Mucosa of descending colon (tissue), 3 donors: ENCODE measurements at regions not wholly inside any gene's neighbourhood (a gene's known extent, or its start where the extent isn't known, plus 50 kb on each side); places are given as distances from the start of the nearest gene placed in this dataset.

Experiments used
- ATAC-seq: fragments of 200-7000 bp; cut with Tn5 transposase; one replicate; pipeline ENCODE4 v1.9.1; 2020; ENCODE audit warnings: mild to moderate bottlenecking, moderate library complexity
- DNase-seq, 3 donors: peaks; one replicate each; pipeline ENCODE4 v3.0.0-alpha.2; 2020
- H3K36me3 ChIP-seq: fragments of 200-600 bp; one replicate; pipeline ENCODE4 v1.8.0; 2021; ENCODE audit warnings: low read depth, mild to moderate bottlenecking
- H3K4me1 ChIP-seq: fragments of 200-600 bp; one replicate; pipeline ENCODE4 v1.8.0; 2021; ENCODE audit warnings: low read depth, mild to moderate bottlenecking
- H3K4me3 ChIP-seq: fragments of 200-600 bp; one replicate; pipeline ENCODE4 v1.8.0; 2021; ENCODE audit warnings: mild to moderate bottlenecking
- H3K9me3 ChIP-seq: fragments of 200-600 bp; one replicate; pipeline ENCODE4 v1.8.0; 2021; ENCODE audit warnings: mild to moderate bottlenecking
- intact Hi-C, 2 donors: fragments of 100-400 bp; cut with DNase I in 1 of 2; cut with micrococcal nuclease in 1 of 2; formaldehyde crosslinking; loops; one replicate each; pipeline versions ENCODE4 v1.11.0 to v1.11.1; 2022; cut with DNase I, micrococcal nuclease
- TF ChIP-seq, protein P1 (sequence below): fragments of 200-600 bp; IDR thresholded peaks from one replicate; pipeline ENCODE4 v1.8.0; 2022; ENCODE audit warnings: antibody characterized with exemption, mild to moderate bottlenecking
- donor health status: DM: no; HTN: no; CAD: no; lungs with moderate emphysema.
- donor health status: DM: no; HTN: no; CAD: no.
- donor health status: DM: no; HTN: yes; CAD: no.

- TF ChIP-seq, protein P1, sequence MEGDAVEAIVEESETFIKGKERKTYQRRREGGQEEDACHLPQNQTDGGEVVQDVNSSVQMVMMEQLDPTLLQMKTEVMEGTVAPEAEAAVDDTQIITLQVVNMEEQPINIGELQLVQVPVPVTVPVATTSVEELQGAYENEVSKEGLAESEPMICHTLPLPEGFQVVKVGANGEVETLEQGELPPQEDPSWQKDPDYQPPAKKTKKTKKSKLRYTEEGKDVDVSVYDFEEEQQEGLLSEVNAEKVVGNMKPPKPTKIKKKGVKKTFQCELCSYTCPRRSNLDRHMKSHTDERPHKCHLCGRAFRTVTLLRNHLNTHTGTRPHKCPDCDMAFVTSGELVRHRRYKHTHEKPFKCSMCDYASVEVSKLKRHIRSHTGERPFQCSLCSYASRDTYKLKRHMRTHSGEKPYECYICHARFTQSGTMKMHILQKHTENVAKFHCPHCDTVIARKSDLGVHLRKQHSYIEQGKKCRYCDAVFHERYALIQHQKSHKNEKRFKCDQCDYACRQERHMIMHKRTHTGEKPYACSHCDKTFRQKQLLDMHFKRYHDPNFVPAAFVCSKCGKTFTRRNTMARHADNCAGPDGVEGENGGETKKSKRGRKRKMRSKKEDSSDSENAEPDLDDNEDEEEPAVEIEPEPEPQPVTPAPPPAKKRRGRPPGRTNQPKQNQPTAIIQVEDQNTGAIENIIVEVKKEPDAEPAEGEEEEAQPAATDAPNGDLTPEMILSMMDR, result no peak
- intact Hi-C loops, result no loop called here
- DNase-seq, result no peak
Observed at GRCh38 chr12:13924286-13924685, 57.1 kb downstream of the GRIN2B start.

GRCh38 chr12:13918897-13919296 lies 62.5 kb downstream of the GRIN2B start:
- Histone ChIP-seq H3K9me3 (no peaks in the 10 kb centered on the region), H3K36me3 (no peaks in the 10 kb centered on the region), H3K4me1 (no peaks in the 10 kb centered on the region), H3K4me3 (no peak overlapping the region)
- intact Hi-C loops, result no loop called here
- TF ChIP-seq, protein P1, result no peak
- ATAC-seq, result no peak
- no peak for DNase-seq

More at GRCh38 chr12:13924286-13924685, 57.1 kb downstream of the GRIN2B start:
- Histone ChIP-seq H3K4me1 (no peaks in the 10 kb centered on the region), H3K9me3 (no peaks in the 10 kb centered on the region), H3K36me3 (no peaks in the 10 kb centered on the region), H3K4me3 (no peak overlapping the region)
- ATAC-seq, result no peak

GRCh38 chr12:13915096-13915495 lies 66.3 kb downstream of the GRIN2B start:
- intact Hi-C loops, result no loop called here
- H3K36me3 ChIP-seq, result no peaks in the 10 kb centered on the region
- TF ChIP-seq, protein P1, result no peak

DNA sequence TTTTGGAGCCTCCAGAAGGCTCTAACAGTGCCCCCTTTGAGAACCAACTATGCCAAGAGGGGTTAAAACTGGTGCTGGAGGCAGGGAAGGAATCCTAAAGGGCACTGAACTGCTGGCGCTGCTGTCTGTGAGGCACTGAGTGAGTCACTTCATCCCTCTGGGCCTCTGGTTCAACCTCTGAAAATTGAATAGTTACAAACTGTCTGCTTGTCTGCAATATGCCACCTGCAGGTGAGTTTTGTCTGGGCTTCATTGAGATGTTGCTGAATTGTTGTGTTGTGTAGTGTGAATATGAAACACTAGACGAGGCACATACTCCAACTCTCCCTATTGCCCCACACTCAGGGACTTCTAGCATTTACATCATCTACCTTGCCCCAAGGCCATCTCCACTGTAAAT lies 68.0 kb downstream of the GRIN2B start:
- Histone ChIP-seq H3K4me1 (no peaks in the 10 kb centered on the region), H3K36me3 (no peaks in the 10 kb centered on the region), H3K4me3 (no peak overlapping the region), H3K9me3 (no peaks in the 10 kb centered on the region)
- no peak for DNase-seq
- TF ChIP-seq, protein P1, result no peak
- ATAC-seq, result no peak
- intact Hi-C loops, result no loop called here

More at GRCh38 chr12:13915096-13915495, 66.3 kb downstream of the GRIN2B start:
- no peaks in the 10 kb centered on the region for H3K9me3 ChIP-seq
- ATAC-seq (peak; percentile 56), DNase-seq (no peak)
- H3K4me1 ChIP-seq, result no peaks in the 10 kb centered on the region
- H3K4me3 ChIP-seq, result no peak overlapping the region

DNA sequence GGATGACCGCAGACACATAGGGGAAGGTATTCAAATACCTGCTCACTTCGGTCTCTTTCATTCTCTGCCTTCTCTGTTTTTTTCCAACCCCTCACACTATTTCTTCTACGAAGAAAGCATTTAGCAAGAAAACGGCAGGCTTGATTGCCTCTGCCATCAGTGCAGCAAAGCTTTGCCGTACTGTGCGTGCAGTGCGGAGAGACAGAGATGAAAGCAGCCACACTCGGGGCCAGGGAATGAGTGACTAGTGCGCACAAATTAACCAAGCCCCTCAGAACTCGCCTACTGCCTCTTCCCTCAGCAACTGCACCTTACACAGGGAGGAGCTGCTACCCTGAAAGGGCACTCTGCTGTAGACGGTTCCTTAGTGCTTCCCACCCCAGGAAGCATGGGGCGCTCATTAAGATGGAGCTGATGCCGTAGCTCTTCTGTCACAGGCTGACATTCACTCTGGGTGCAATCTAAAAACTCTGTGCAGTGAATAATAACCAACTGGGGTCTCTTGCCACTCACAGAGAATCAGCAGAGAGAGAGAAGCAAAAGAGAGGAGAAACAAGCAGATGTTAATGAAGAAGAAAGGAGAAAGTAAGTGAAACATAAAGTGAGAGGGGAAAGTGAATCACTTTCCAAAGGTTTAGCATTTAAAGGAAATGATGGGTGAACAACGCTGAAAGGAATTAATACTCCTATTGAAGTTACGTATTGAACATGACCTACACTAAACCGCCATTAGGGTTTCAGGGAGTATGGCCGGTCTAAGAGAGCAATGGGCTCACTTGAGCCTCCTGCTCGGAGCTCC lies 69.4 kb downstream of the GRIN2B start:
- Histone ChIP-seq H3K36me3 (no peaks in the 10 kb centered on the region), H3K9me3 (no peaks in the 10 kb centered on the region), H3K4me3 (no peak overlapping the region), H3K4me1 (no peaks in the 10 kb centered on the region)
- intact Hi-C loops, result no loop called here
- TF ChIP-seq, protein P1, result no peak
- DNase-seq (no peak), ATAC-seq (no peak)
